H1 (cell line): ENCODE measurements at regions not wholly inside any gene's neighbourhood (a gene's known extent, or its start where the extent isn't known, plus 50 kb on each side); places are given as distances from the start of the nearest gene placed in this dataset.

ENCODE experiments used
- CTCF ChIA-PET: fragments of 300-600 bp; sonication (Branson Sonifier 250); formaldehyde crosslinking; loops from one replicate; lab custom pipeline; 2021; ENCODE audit not compliant: partially characterized antibody; lab: Charles Lee
- POLR2A ChIA-PET: fragments of 300-600 bp; sonication (Branson Sonifier 250); formaldehyde crosslinking; loops from one replicate; lab custom pipeline; 2021; ENCODE audit warnings: inconsistent platforms; ENCODE audit not compliant: partially characterized antibody; lab: Charles Lee
- DNase-seq, 2 experiments: peaks; one replicate each; pipeline versions ENCODE4 v3.0.0 to v3.0.0-alpha.2; 2010 to 2022; ENCODE audit warnings: low spot score in 2 of 2, low read depth in 1 of 2, mixed read lengths in 1 of 2
- FAIRE-seq: peaks from 2 replicates; lab custom pipeline; 2011; peaks lifted over from hg19 to GRCh38; lab: Jason Lieb, UNC
- H2AFZ ChIP-seq: 2 replicates; pipeline ENCODE4 v1.8.1; 2012; ENCODE audit warnings: low read length, inconsistent platforms
- H2AK5ac ChIP-seq: 2 replicates; pipeline ENCODE4 v1.6.1; 2013; ENCODE audit warnings: low read depth, low read length
- H2BK120ac ChIP-seq: replicated peaks from 2 replicates; pipeline ENCODE3; 2013; ENCODE audit warnings: low read depth, low read length, inconsistent platforms
- H2BK12ac ChIP-seq: 2 replicates; pipeline ENCODE4 v1.6.1; 2013; ENCODE audit warnings: low read depth, low read length
- H2BK15ac ChIP-seq: 2 replicates; pipeline ENCODE4 v1.6.1; 2013; ENCODE audit warnings: low read length
- H2BK20ac ChIP-seq: 2 replicates; pipeline ENCODE4 v1.6.1; 2013; ENCODE audit warnings: low read length
- H2BK5ac ChIP-seq: 2 replicates; pipeline ENCODE4 v1.6.1; 2013; ENCODE audit warnings: low read depth, low read length
- H3K14ac ChIP-seq: 2 replicates; pipeline ENCODE4 v1.6.1; 2013; ENCODE audit warnings: inconsistent platforms; ENCODE audit not compliant: insufficient read length
- H3K18ac ChIP-seq: 2 replicates; pipeline ENCODE4 v1.6.1; 2013; ENCODE audit warnings: low read length; ENCODE audit errors: extremely low read depth
- H3K23ac ChIP-seq: 2 replicates; pipeline ENCODE4 v1.6.1; 2013; ENCODE audit warnings: inconsistent platforms; ENCODE audit not compliant: insufficient read length
- H3K23me2 ChIP-seq: 2 replicates; pipeline ENCODE4 v1.6.1; 2013; ENCODE audit warnings: low read depth, low read length
- H3K27ac ChIP-seq: 2 replicates; pipeline ENCODE4 v1.6.1; 2011; ENCODE audit warnings: low read depth, low read length, inconsistent platforms
- H3K27me3 ChIP-seq, 4 experiments: replicated peaks in 1 of 4; 1 replicate in 1 of 4; 2 replicates in 3 of 4; pipeline versions ENCODE4 v1.6.1 to v1.8.1; 2011 to 2013; ENCODE audit warnings: low read length in 3 of 4, mild to moderate bottlenecking in 3 of 4, inconsistent platforms in 2 of 4, mixed read lengths in 2 of 4, moderate library complexity in 1 of 4; ENCODE audit not compliant: control insufficient read depth in 3 of 4, insufficient read depth in 3 of 4; ENCODE audit errors: extremely low read depth in 1 of 4
- H3K36me3 ChIP-seq, 4 experiments: 2 replicates each; pipeline versions ENCODE4 v1.6.1 to v1.8.1; 2011 to 2013; ENCODE audit warnings: mild to moderate bottlenecking in 4 of 4, low read length in 3 of 4, moderate library complexity in 2 of 4, control low read depth in 1 of 4, inconsistent platforms in 1 of 4; ENCODE audit not compliant: insufficient read depth in 4 of 4, control insufficient read depth in 2 of 4
- H3K4ac ChIP-seq: replicated peaks from 2 replicates; pipeline ENCODE3; 2013; ENCODE audit warnings: low read length, low read depth, mixed read lengths, inconsistent platforms; ENCODE audit not compliant: insufficient read length
- H3K4me1 ChIP-seq, 4 experiments: replicated peaks in 1 of 4; 1 replicate in 1 of 4; 2 replicates in 3 of 4; pipeline versions ENCODE4 v1.6.1 to v1.8.1; 2011 to 2013; ENCODE audit warnings: low read length in 3 of 4, inconsistent platforms in 2 of 4, mixed read lengths in 1 of 4; ENCODE audit not compliant: insufficient read depth in 4 of 4, control insufficient read depth in 3 of 4
- H3K4me2 ChIP-seq, 2 experiments: 2 replicates each; pipeline versions ENCODE4 v1.6.1 to v1.8.1; 2011 to 2013; ENCODE audit warnings: low read depth in 2 of 2, low read length in 2 of 2, control low read depth in 1 of 2, inconsistent platforms in 1 of 2, mild to moderate bottlenecking in 1 of 2; ENCODE audit not compliant: insufficient read depth in 1 of 2
- H3K4me3 ChIP-seq, 4 experiments: fragments of 200-600, 300-600 bp in 1 of 4; sonication (generic), shearing (Covaris generic), sonication (Bioruptor Twin) in 1 of 4; 2 replicates each; pipeline versions ENCODE4 v1.5.1 to v1.8.1; 2011 to 2016; ENCODE audit warnings: low read length in 4 of 4, low read depth in 3 of 4, control low read depth in 2 of 4, inconsistent platforms in 2 of 4, mild to moderate bottlenecking in 2 of 4, mixed read lengths in 1 of 4, moderate library complexity in 1 of 4; ENCODE audit not compliant: insufficient read depth in 2 of 4; ENCODE audit errors: extremely low read depth in 1 of 4
- H3K56ac ChIP-seq: replicated peaks from 2 replicates; pipeline ENCODE3; 2013; ENCODE audit warnings: low read depth, mild to moderate bottlenecking, mixed read lengths, low read length, inconsistent platforms; ENCODE audit not compliant: insufficient read length
- H3K79me1 ChIP-seq: 2 replicates; pipeline ENCODE4 v1.6.1; 2013; ENCODE audit warnings: low read depth, low read length, control low read depth
- H3K79me2 ChIP-seq, 2 experiments: 2 replicates each; pipeline versions ENCODE4 v1.6.1 to v1.8.1; 2012 to 2013; ENCODE audit warnings: low read length in 2 of 2, mild to moderate bottlenecking in 2 of 2, inconsistent platforms in 1 of 2; ENCODE audit not compliant: insufficient read depth in 2 of 2, control insufficient read depth in 1 of 2
- H3K9ac ChIP-seq, 4 experiments: replicated peaks in 1 of 4; 1 replicate in 1 of 4; 2 replicates in 3 of 4; pipeline versions ENCODE4 v1.6.1 to v1.8.1; 2011 to 2013; ENCODE audit warnings: low read depth in 3 of 4, low read length in 3 of 4, control low read depth in 2 of 4, mild to moderate bottlenecking in 2 of 4, moderate library complexity in 2 of 4, inconsistent platforms in 1 of 4; ENCODE audit errors: extremely low read depth in 1 of 4
- H3K9me3 ChIP-seq, 2 experiments: 2 replicates each; pipeline versions ENCODE4 v1.6.1 to v1.8.1; 2012 to 2013; ENCODE audit warnings: mild to moderate bottlenecking in 2 of 2, moderate library complexity in 2 of 2, control low read depth in 1 of 2, inconsistent platforms in 1 of 2, low read depth in 1 of 2, low read length in 1 of 2, mixed read lengths in 1 of 2; ENCODE audit not compliant: insufficient read depth in 2 of 2
- H4K20me1 ChIP-seq, 2 experiments: replicated peaks in 1 of 2; 2 replicates each; pipeline versions ENCODE3 to v1.8.1; 2011 to 2013; ENCODE audit warnings: inconsistent platforms in 2 of 2, low read length in 2 of 2, mild to moderate bottlenecking in 1 of 2; ENCODE audit not compliant: insufficient read depth in 2 of 2, control insufficient read depth in 1 of 2
- H4K5ac ChIP-seq: 2 replicates; pipeline ENCODE4 v1.6.1; 2013; ENCODE audit warnings: low read length, low read depth, mixed read lengths, inconsistent platforms; ENCODE audit not compliant: insufficient read length
- H4K8ac ChIP-seq: 2 replicates; pipeline ENCODE4 v1.8.0; 2013; ENCODE audit warnings: mild to moderate bottlenecking, moderate library complexity, low read length, inconsistent platforms; ENCODE audit not compliant: insufficient read depth; ENCODE audit errors: extremely low read depth
- H4K91ac ChIP-seq: replicated peaks from 2 replicates; pipeline ENCODE3; 2013; ENCODE audit warnings: low read length, mixed read lengths, inconsistent platforms; ENCODE audit not compliant: insufficient read length
- CHD2 ChIP-seq: IDR thresholded peaks from 2 replicates; pipeline ENCODE4 v1.6.1; 2012; ENCODE audit warnings: low read length, improper control_type of control experiment
- WGBS, 2 experiments: shearing (Covaris generic) in 1 of 2; methylation state at CpG; one replicate each; pipeline versions ENCODE4 v1.1.6 to v1.1.7; 2013 to 2015; ENCODE audit warnings: low lambda C conversion rate in 2 of 2, mixed read lengths in 2 of 2, inconsistent platforms in 1 of 2, low coverage in 1 of 2, missing lambda C conversion rate in 1 of 2; ENCODE audit not compliant: insufficient replicate concordance in 2 of 2, insufficient coverage in 1 of 2, insufficient read length in 1 of 2; ENCODE audit errors: extremely low coverage in 1 of 2, missing lambda C conversion rate in 1 of 2; 5-methylcytosine and 5-hydroxymethylcytosine counted together
- TF ChIP-seq, protein P1 (sequence below): IDR thresholded peaks from 2 replicates; pipeline ENCODE4 v1.6.1; 2012; ENCODE audit warnings: inconsistent platforms

DNA sequence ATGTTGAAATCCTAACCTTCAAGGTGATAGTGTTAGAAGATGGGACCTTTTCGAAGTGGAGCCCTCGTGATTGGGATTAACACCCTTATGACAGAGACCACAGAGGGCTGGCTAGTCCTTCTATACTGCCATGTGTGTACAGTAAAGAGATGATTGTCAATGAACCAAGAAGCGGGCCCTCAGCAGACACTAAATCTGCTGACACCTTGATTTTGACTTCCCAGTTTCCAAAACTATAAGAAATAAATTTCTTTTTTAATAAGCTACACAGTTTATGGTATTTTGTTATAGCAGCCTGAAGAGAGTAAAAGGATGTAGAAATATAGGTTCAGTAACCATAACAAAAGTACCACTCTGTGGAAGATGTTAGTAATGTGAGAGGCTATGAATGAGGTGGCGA, 419.0 kb upstream of the NUDT12 start:
- H3K9ac ChIP-seq, result no peak overlapping the region
- no peaks in the 10 kb centered on the region for H3K23me2 ChIP-seq
- H2AK5ac ChIP-seq, result no peak overlapping the region
- H2BK12ac ChIP-seq, result no peak overlapping the region
- FAIRE-seq (no peak), DNase-seq (no peak)
- H3K27me3 ChIP-seq, result no peaks in the 10 kb centered on the region
- 92% methylated on average over 4 of the region's 4 CpGs; no CpG with 5 or more reads in 1 of the 2 experiments for WGBS, 2 experiments
- no peak overlapping the region for H3K27ac ChIP-seq
- H4K91ac ChIP-seq, result no peak overlapping the region
- no peaks in the 10 kb centered on the region for H3K79me1 ChIP-seq
- no peak overlapping the region for H2BK20ac ChIP-seq
- H2BK5ac ChIP-seq, result no peak overlapping the region
- H3K23ac ChIP-seq, result no peak overlapping the region
- no peak overlapping the region for H3K4me2 ChIP-seq
- no peaks in the 10 kb centered on the region for H3K9me3 ChIP-seq
- TF ChIP-seq, protein P1, sequence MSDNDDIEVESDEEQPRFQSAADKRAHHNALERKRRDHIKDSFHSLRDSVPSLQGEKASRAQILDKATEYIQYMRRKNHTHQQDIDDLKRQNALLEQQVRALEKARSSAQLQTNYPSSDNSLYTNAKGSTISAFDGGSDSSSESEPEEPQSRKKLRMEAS, result no peak
- no peak for TF ChIP-seq CHD2
- no peaks in the 10 kb centered on the region for H3K36me3 ChIP-seq
- H3K4ac ChIP-seq, result no peak overlapping the region
- no peak overlapping the region for H2AFZ ChIP-seq
- no peaks in the 10 kb centered on the region for H3K4me1 ChIP-seq
- no peaks in the 10 kb centered on the region for H3K79me2 ChIP-seq
- no peak overlapping the region for H2BK15ac ChIP-seq
- H2BK120ac ChIP-seq, result no peak overlapping the region
- CTCF ChIA-PET, result no interaction called here
- POLR2A ChIA-PET, result no interaction called here
- H3K4me3 ChIP-seq, result no peak overlapping the region
- H4K5ac ChIP-seq, result no peak overlapping the region
- no peaks in the 10 kb centered on the region for H4K20me1 ChIP-seq
- no peak overlapping the region for H3K56ac ChIP-seq
- no peak overlapping the region for H3K14ac ChIP-seq
- H3K18ac ChIP-seq, result no peak overlapping the region
- H4K8ac ChIP-seq, result no peak overlapping the region
